Ishikawa (cell line): ENCODE measurements at regions not wholly inside any gene's neighbourhood (a gene's known extent, or its start where the extent isn't known, plus 50 kb on each side); places are given as distances from the start of the nearest gene placed in this dataset.

ENCODE experiments used
- CEBPB ChIP-seq: IDR thresholded peaks from 2 replicates; pipeline ENCODE4 v1.6.1; 2012
- CREB1 ChIP-seq: IDR thresholded peaks from 2 replicates; pipeline ENCODE4 v1.6.1; 2012; ENCODE audit warnings: low read depth
- EGR1 ChIP-seq: IDR thresholded peaks from 2 replicates; pipeline ENCODE4 v1.6.1; 2012
- EP300 ChIP-seq: IDR thresholded peaks from 2 replicates; pipeline ENCODE4 v1.6.1; 2012; ENCODE audit warnings: borderline replicate concordance
- FOXM1 ChIP-seq: IDR thresholded peaks from 2 replicates; pipeline ENCODE4 v1.6.1; 2012; ENCODE audit warnings: low read depth, borderline replicate concordance
- NFIC ChIP-seq: IDR thresholded peaks from 2 replicates; pipeline ENCODE4 v1.6.1; 2012
- RAD21 ChIP-seq: IDR thresholded peaks from 2 replicates; pipeline ENCODE4 v1.6.1; 2012; ENCODE audit warnings: low read depth
- TAF1 ChIP-seq: IDR thresholded peaks from 2 replicates; pipeline ENCODE4 v1.6.1; 2012; ENCODE audit warnings: low read depth, mild to moderate bottlenecking
- TCF12 ChIP-seq: IDR thresholded peaks from 2 replicates; pipeline ENCODE4 v1.6.1; 2012; ENCODE audit warnings: low read depth
- TEAD4 ChIP-seq: IDR thresholded peaks from 2 replicates; pipeline ENCODE4 v1.6.1; 2012
- YY1 ChIP-seq: IDR thresholded peaks from 2 replicates; pipeline ENCODE4 v1.6.1; 2012; ENCODE audit warnings: low read depth
- ZBTB7A ChIP-seq: IDR thresholded peaks from 2 replicates; pipeline ENCODE4 v1.6.1; 2012; ENCODE audit warnings: low read depth
- TF ChIP-seq, protein P1 (sequence below): IDR thresholded peaks from 2 replicates; pipeline ENCODE4 v1.6.1; 2012
- TF ChIP-seq, protein P2 (sequence below): IDR thresholded peaks from 2 replicates; pipeline ENCODE4 v1.6.1; 2012
- TF ChIP-seq, protein P3 (sequence below): IDR thresholded peaks from 2 replicates; pipeline ENCODE4 v1.6.1; 2012; ENCODE audit warnings: low read depth, mild to moderate bottlenecking

DNA sequence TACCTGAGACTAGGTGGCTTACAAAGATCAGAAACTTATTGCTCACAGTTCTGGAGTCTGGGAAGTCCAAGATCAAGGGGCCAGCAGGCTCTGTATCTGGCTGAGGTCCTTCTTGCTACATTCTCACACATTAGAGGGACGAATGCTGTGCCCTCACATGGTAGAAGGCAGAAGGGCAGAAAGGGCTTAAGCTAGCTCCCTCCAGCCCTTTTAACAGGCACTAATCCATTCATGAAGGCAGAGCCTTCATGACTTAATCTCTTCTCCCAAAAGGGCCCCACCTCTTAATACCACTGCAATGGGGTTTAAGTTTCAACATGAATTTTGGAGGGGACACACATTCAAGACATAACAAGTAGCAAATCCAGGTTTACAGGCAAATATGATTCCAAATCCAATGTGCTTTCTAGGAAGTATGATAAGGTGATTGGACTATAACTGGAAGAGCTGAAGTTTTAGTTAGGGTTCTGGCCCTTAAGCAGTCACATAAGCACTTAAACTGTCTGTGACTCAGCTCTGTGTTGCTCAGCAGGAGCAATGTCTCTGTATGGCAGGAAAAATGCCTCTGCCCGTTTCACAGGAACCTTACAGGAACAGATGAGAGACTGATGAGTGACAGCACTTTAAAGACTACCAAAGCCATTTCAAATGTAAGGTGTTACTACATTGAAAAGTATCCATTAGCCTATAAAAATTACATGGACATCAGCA is 119.6 kb upstream of the PTPRM start:
- TF ChIP-seq, protein P1, sequence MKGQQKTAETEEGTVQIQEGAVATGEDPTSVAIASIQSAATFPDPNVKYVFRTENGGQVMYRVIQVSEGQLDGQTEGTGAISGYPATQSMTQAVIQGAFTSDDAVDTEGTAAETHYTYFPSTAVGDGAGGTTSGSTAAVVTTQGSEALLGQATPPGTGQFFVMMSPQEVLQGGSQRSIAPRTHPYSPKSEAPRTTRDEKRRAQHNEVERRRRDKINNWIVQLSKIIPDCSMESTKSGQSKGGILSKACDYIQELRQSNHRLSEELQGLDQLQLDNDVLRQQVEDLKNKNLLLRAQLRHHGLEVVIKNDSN: no peak
- TF ChIP-seq CREB1 (no peak), FOXM1 (no peak), ZBTB7A (no peak), RAD21 (no peak), CEBPB (no peak), YY1 (no peak), NFIC (no peak), TCF12 (no peak), TAF1 (no peak), EP300 (no peak), TEAD4 (no peak), EGR1 (no peak)
- TF ChIP-seq, protein P2, sequence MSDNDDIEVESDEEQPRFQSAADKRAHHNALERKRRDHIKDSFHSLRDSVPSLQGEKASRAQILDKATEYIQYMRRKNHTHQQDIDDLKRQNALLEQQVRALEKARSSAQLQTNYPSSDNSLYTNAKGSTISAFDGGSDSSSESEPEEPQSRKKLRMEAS: no peak
- TF ChIP-seq, protein P3, sequence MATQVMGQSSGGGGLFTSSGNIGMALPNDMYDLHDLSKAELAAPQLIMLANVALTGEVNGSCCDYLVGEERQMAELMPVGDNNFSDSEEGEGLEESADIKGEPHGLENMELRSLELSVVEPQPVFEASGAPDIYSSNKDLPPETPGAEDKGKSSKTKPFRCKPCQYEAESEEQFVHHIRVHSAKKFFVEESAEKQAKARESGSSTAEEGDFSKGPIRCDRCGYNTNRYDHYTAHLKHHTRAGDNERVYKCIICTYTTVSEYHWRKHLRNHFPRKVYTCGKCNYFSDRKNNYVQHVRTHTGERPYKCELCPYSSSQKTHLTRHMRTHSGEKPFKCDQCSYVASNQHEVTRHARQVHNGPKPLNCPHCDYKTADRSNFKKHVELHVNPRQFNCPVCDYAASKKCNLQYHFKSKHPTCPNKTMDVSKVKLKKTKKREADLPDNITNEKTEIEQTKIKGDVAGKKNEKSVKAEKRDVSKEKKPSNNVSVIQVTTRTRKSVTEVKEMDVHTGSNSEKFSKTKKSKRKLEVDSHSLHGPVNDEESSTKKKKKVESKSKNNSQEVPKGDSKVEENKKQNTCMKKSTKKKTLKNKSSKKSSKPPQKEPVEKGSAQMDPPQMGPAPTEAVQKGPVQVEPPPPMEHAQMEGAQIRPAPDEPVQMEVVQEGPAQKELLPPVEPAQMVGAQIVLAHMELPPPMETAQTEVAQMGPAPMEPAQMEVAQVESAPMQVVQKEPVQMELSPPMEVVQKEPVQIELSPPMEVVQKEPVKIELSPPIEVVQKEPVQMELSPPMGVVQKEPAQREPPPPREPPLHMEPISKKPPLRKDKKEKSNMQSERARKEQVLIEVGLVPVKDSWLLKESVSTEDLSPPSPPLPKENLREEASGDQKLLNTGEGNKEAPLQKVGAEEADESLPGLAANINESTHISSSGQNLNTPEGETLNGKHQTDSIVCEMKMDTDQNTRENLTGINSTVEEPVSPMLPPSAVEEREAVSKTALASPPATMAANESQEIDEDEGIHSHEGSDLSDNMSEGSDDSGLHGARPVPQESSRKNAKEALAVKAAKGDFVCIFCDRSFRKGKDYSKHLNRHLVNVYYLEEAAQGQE: no peak

DNA sequence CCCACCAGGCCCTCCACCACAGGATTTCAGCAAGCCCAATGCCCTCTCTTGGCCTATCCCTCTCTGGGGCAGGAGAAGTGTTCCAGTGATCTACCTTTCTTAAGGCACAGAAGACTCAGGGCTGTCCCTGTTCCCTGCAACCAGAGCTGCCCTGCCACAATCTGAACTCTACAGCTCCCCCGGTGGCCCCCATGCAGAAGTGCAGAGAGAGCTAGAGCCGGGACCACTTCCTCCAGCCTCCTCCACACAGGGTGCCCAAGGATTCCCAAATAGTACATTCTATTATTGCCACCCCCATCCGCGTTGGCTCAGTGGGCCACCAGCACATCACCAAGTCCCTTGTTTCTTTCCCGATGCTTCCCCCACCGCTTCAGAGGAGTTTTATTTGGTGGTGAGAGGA is 114.8 kb upstream of the PTPRM start:
- TF ChIP-seq TCF12: no peak
- TF ChIP-seq YY1: no peak
- no peak for TF ChIP-seq CREB1
- TF ChIP-seq EP300: no peak
- no peak for TF ChIP-seq TAF1
- no peak for TF ChIP-seq CEBPB
- TF ChIP-seq, protein P2: no peak
- TF ChIP-seq NFIC: no peak
- no peak for TF ChIP-seq TEAD4

DNA sequence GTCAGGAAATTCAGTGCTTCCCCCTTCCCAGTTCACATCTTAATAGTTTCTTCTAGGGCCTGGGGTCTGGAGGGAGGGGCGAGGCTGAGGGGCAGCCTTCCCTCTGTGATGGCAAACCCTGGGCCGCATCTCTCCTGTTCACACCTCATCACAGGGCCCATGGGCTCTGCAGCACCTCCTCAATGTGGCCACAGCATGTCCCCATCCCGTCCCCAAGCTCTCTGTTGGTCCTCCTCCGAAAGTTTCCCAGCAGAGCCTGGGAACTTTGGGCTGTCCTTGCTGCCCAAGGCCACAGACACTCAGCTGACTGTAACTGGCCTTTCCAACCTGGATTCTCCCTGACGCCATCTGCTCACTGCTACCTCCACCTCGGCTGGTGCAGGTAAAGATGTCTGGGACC is 112.7 kb upstream of the PTPRM start:
- TF ChIP-seq TCF12: no peak
- TF ChIP-seq FOXM1: no peak
- TF ChIP-seq EGR1: no peak
- no peak for TF ChIP-seq TAF1
- TF ChIP-seq, protein P2: no peak
- TF ChIP-seq, protein P1: no peak

DNA sequence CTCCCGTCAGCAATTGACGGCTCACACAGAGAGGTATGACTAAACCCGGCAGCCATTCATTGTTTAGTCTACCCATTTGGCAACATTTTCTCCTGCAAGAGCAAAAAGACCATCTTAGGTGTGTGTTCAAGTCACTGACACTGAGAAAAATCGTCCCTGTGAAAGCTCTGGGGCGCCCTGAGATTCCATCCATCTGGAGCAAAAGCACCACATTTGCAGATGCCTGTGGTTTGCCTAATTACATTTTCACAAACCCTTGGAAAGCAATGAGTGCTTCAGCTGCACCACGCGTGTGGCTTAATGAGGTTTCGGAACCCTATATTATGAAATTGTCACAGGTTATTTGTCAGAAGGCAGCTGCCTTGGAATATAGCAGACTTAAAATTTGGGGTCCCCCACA is 110.7 kb upstream of the PTPRM start:
- TF ChIP-seq RAD21 (no peak), FOXM1 (no peak), TAF1 (no peak), TEAD4 (no peak), YY1 (no peak), NFIC (no peak), CREB1 (no peak)
- TF ChIP-seq, protein P1: no peak
- TF ChIP-seq, protein P2: no peak

DNA sequence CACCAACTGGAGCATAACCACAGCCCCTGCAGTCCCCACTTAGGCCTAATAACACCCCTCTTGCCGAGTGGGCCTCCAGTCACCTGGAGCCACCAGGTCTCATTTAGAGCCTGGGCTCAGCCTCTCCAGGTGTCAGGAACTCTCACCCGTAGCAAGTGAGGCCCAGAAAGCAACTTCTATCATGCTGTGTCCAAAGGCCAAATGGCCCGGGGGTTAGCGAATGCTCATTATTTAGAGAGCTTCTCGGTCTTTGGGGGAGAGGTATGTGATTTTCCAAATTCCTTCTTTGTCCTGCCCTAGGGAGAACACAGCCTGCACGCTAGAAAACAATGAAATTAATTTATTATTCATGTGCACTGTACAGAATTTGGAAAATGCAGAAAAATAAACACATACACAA is 109.9 kb upstream of the PTPRM start:
- TF ChIP-seq NFIC: no peak
- no peak for TF ChIP-seq RAD21
- TF ChIP-seq, protein P2: no peak
- no peak for TF ChIP-seq EGR1
- TF ChIP-seq TAF1: no peak
- no peak for TF ChIP-seq EP300
- TF ChIP-seq CEBPB: no peak
- TF ChIP-seq, protein P1: no peak
- TF ChIP-seq ZBTB7A: no peak
- no peak for TF ChIP-seq FOXM1
- no peak for TF ChIP-seq TEAD4
- TF ChIP-seq YY1: no peak
- no peak for TF ChIP-seq CREB1
- TF ChIP-seq, protein P3: no peak
- TF ChIP-seq TCF12: no peak
